Adrenal gland (tissue), 9 donors: ENCODE measurements at regions not wholly inside any gene's neighbourhood (a gene's known extent, or its start where the extent isn't known, plus 50 kb on each side); places are given as distances from the start of the nearest gene placed in this dataset.

Experiments
- DNase-seq, 7 donors: peaks; one replicate each; pipeline ENCODE4 v3.0.0-alpha.2; 2019 to 2020
- H3K27ac ChIP-seq, 5 donors: fragments of 200-600 bp; sonication (generic) in 4 of 5; 1 replicate in 3 of 5; 2 replicates in 2 of 5; pipeline versions ENCODE4 v1.5.1 to v1.8.0; 2016 to 2020; ENCODE audit warnings: mild to moderate bottlenecking in 1 of 5
- H3K27me3 ChIP-seq: fragments of 200-600 bp; 2 replicates; pipeline ENCODE4 v1.8.0; 2021
- H3K36me3 ChIP-seq, 2 donors: fragments of 200-600 bp; replicated peaks in 1 of 2; 1 replicate in 1 of 2; 2 replicates in 1 of 2; pipeline versions ENCODE4 v1.5.1 to v1.8.0; 2018 to 2022
- H3K4me1 ChIP-seq, 2 donors: fragments of 200-600 bp; replicated peaks in 1 of 2; 1 replicate in 1 of 2; 2 replicates in 1 of 2; pipeline versions ENCODE4 v1.5.1 to v1.8.0; 2018 to 2021
- H3K4me3 ChIP-seq, 4 donors: fragments of 200-600 bp; sonication (generic) in 3 of 4; one replicate each; pipeline ENCODE4 v1.5.1; 2016 to 2018
- H3K9me3 ChIP-seq, 3 donors: fragments of 200-600 bp; sonication (generic) in 1 of 3; replicated peaks in 1 of 3; 1 replicate in 2 of 3; 2 replicates in 1 of 3; pipeline versions ENCODE4 v1.5.1 to v1.8.0; 2016 to 2021
- CTCF ChIP-seq, 6 experiments: fragments of 450-650 bp in 4 of 6; fragments of 200-600 bp in 2 of 6; sonication (generic) in 1 of 6; IDR thresholded peaks; 1 replicate in 5 of 6; 2 replicates in 1 of 6; pipeline versions ENCODE4 v1.5.1 to v1.8.0; 2016 to 2021; ENCODE audit warnings: antibody characterized with exemption in 6 of 6, mild to moderate bottlenecking in 2 of 6, moderate library complexity in 1 of 6
- POLR2A ChIP-seq, 2 donors: fragments of 450-650 bp; IDR thresholded peaks; one replicate each; pipeline ENCODE4 v1.6.1; 2017; ENCODE audit warnings: antibody characterized with exemption in 2 of 2, mild to moderate bottlenecking in 2 of 2, moderate library complexity in 1 of 2
- WGBS, 4 donors: extraction: QIAGEN DNeasy Blood & Tissue Kit in 2 of 4; methylation state at CpG; one replicate each; pipeline versions ENCODE4 v1.1.5 to v1.1.7; 2013 to 2017; 5-methylcytosine and 5-hydroxymethylcytosine counted together
- intact Hi-C, 2 donors: fragments of 100-400 bp; cut with DNase I; formaldehyde crosslinking; loops; one replicate each; pipeline versions ENCODE4 v1.14.1 to v1.15.0; 2022 to 2023
- donor health status: healthy with polysubstance abuse.
- donor health status: Bipolar disorder and iron deficiency.
- donor health status: DM: yes; HTN: yes; CAD: no.
- donor health status: DM: no; HTN: no; CAD: no.
- donor health status: DM: no; HTN: no; CAD: no.

- DNase-seq: no peak
- 79 to 87% (median 84%) methylated on average over 4 of the region's 4 CpGs for WGBS, 4 donors
- H3K4me1 ChIP-seq: no peaks in the 10 kb centered on the region
- no peaks in the 10 kb centered on the region for H3K36me3 ChIP-seq
- intact Hi-C loops: no loop called here
- peaks cover 7% of the 10 kb centered on the region for H3K27me3 ChIP-seq
- H3K9me3 ChIP-seq: no peaks in the 10 kb centered on the region
- H3K4me3 ChIP-seq: no peak overlapping the region
- TF ChIP-seq POLR2A (IDR thresholded peaks at IDR 0.05) (no peak), CTCF (IDR thresholded peaks at IDR 0.05) (no peak)
- no peak overlapping the region for H3K27ac ChIP-seq
Observed at GRCh38 chr19:32233885-32234284, 111.5 kb upstream of the ZNF507 start.

- Histone ChIP-seq H3K27ac (no peak overlapping the region), H3K4me3 (no peak overlapping the region), H3K4me1 (no peaks in the 10 kb centered on the region), H3K27me3 (peaks cover 7% of the 10 kb centered on the region), H3K36me3 (no peaks in the 10 kb centered on the region), H3K9me3 (no peaks in the 10 kb centered on the region)
- 51 to 64% (median 53%) methylated on average over 3 of the region's 3 CpGs for WGBS, 4 donors
- TF ChIP-seq POLR2A (IDR thresholded peaks at IDR 0.05) (no peak), CTCF (IDR thresholded peaks at IDR 0.05) (no peak)
- intact Hi-C loops: no loop called here
- no peak for DNase-seq
Observed at GRCh38 chr19:32234663-32235217, 110.7 kb upstream of the ZNF507 start.

- no peaks in the 10 kb centered on the region for H3K4me1 ChIP-seq
- no peak overlapping the region for H3K4me3 ChIP-seq
- no peaks in the 10 kb centered on the region for H3K36me3 ChIP-seq
- no peaks in the 10 kb centered on the region for H3K9me3 ChIP-seq
- 15 to 58% (median 30%) methylated on average over 1 of the region's 1 CpG for WGBS, 4 donors
- no peak for TF ChIP-seq CTCF (IDR thresholded peaks at IDR 0.05)
- no peak for TF ChIP-seq POLR2A (IDR thresholded peaks at IDR 0.05)
- intact Hi-C loops: no loop called here
- H3K27ac ChIP-seq: no peak overlapping the region
- no peak for DNase-seq
- H3K27me3 ChIP-seq: peaks cover 5% of the 10 kb centered on the region
Observed at GRCh38 chr19:32238076-32238475, 107.3 kb upstream of the ZNF507 start.

GRCh38 chr19:32240316-32240715 lies 105.1 kb upstream of the ZNF507 start:
- H3K27me3 ChIP-seq: no peaks in the 10 kb centered on the region
- no peak overlapping the region for H3K27ac ChIP-seq
- TF ChIP-seq POLR2A (IDR thresholded peaks at IDR 0.05) (no peak), CTCF (IDR thresholded peaks at IDR 0.05) (no peak)
- no peaks in the 10 kb centered on the region for H3K36me3 ChIP-seq
- H3K4me3 ChIP-seq: no peak overlapping the region
- H3K4me1 ChIP-seq: no peaks in the 10 kb centered on the region
- WGBS, 4 donors: 78 to 87% (median 82%) methylated on average over 6 to 7 of the region's 7 CpGs
- H3K9me3 ChIP-seq: no peaks in the 10 kb centered on the region
- no peak for DNase-seq
- intact Hi-C loops: no loop called here
